ENCODE measurements at regions not wholly inside any gene's neighbourhood (a gene's known extent, or its start where the extent isn't known, plus 50 kb on each side); places are given as distances from the start of the nearest gene placed in this dataset.

- no peak for DNase-seq (ENCODE audit: extremely low spot score, unreplicated experiment)
- no peaks in the 10 kb centered on the region for H3K36me3 Mint-ChIP-seq (ENCODE audit: unreplicated experiment)
- no peak for TF ChIP-seq CTCF (IDR thresholded peaks at IDR 0.05)
- peaks cover 4% of the 10 kb centered on the region for H3K9me3 Mint-ChIP-seq (ENCODE audit: unreplicated experiment)
- H3K27ac Mint-ChIP-seq (ENCODE audit: unreplicated experiment) = no peak overlapping the region
- H3K4me3 Mint-ChIP-seq (ENCODE audit: unreplicated experiment) = no peak overlapping the region
- no peaks in the 10 kb centered on the region for H3K27me3 Mint-ChIP-seq (ENCODE audit: unreplicated experiment)
- H3K4me1 Mint-ChIP-seq (ENCODE audit: unreplicated experiment) = no peaks in the 10 kb centered on the region
Observed at GRCh38 chr4:43837604-43838003, 611.0 kb downstream of the KCTD8 start.

GRCh38 chr4:43842594-43842993, 606.0 kb downstream of the KCTD8 start:
- Mint-ChIP-seq H3K36me3 (ENCODE audit: unreplicated experiment) (no peaks in the 10 kb centered on the region), H3K27me3 (ENCODE audit: unreplicated experiment) (no peaks in the 10 kb centered on the region), H3K4me1 (ENCODE audit: unreplicated experiment) (no peaks in the 10 kb centered on the region), H3K27ac (ENCODE audit: unreplicated experiment) (no peak overlapping the region), H3K4me3 (ENCODE audit: unreplicated experiment) (no peak overlapping the region), H3K9me3 (ENCODE audit: unreplicated experiment) (no peaks in the 10 kb centered on the region)
- TF ChIP-seq CTCF (IDR thresholded peaks at IDR 0.05) = no peak
- no peak for DNase-seq (ENCODE audit: extremely low spot score, unreplicated experiment)

- TF ChIP-seq CTCF (IDR thresholded peaks at IDR 0.05) = peak; percentile 10
- H3K4me1 Mint-ChIP-seq (ENCODE audit: unreplicated experiment) = no peaks in the 10 kb centered on the region
- no peak overlapping the region for H3K4me3 Mint-ChIP-seq (ENCODE audit: unreplicated experiment)
- no peaks in the 10 kb centered on the region for H3K36me3 Mint-ChIP-seq (ENCODE audit: unreplicated experiment)
- H3K27me3 Mint-ChIP-seq (ENCODE audit: unreplicated experiment) = no peaks in the 10 kb centered on the region
- no peak for DNase-seq (ENCODE audit: extremely low spot score, unreplicated experiment)
- H3K9me3 Mint-ChIP-seq (ENCODE audit: unreplicated experiment) = no peaks in the 10 kb centered on the region
- no peak overlapping the region for H3K27ac Mint-ChIP-seq (ENCODE audit: unreplicated experiment)
Observed at GRCh38 chr4:43843501-43843900, 605.1 kb downstream of the KCTD8 start.

- no peaks in the 10 kb centered on the region for H3K36me3 Mint-ChIP-seq (ENCODE audit: unreplicated experiment)
- TF ChIP-seq CTCF (IDR thresholded peaks at IDR 0.05) = no peak
- no peak for DNase-seq (ENCODE audit: extremely low spot score, unreplicated experiment)
- no peak overlapping the region for H3K4me3 Mint-ChIP-seq (ENCODE audit: unreplicated experiment)
- H3K4me1 Mint-ChIP-seq (ENCODE audit: unreplicated experiment) = no peaks in the 10 kb centered on the region
- H3K9me3 Mint-ChIP-seq (ENCODE audit: unreplicated experiment) = peaks cover under 1% of the 10 kb centered on the region
- H3K27ac Mint-ChIP-seq (ENCODE audit: unreplicated experiment) = no peak overlapping the region
- no peaks in the 10 kb centered on the region for H3K27me3 Mint-ChIP-seq (ENCODE audit: unreplicated experiment)
Observed at GRCh38 chr4:43846111-43846587, 602.5 kb downstream of the KCTD8 start.

GRCh38 chr4:43853565-43854264, 594.9 kb downstream of the KCTD8 start:
- no peak for DNase-seq (ENCODE audit: extremely low spot score, unreplicated experiment)
- no peaks in the 10 kb centered on the region for H3K4me1 Mint-ChIP-seq (ENCODE audit: unreplicated experiment)
- TF ChIP-seq CTCF (IDR thresholded peaks at IDR 0.05) = no peak

More at GRCh38 chr4:43853565-43854264, 594.9 kb downstream of the KCTD8 start:
- Mint-ChIP-seq H3K4me3 (ENCODE audit: unreplicated experiment) (no peak overlapping the region), H3K9me3 (ENCODE audit: unreplicated experiment) (peaks cover 10% of the 10 kb centered on the region), H3K27me3 (ENCODE audit: unreplicated experiment) (no peaks in the 10 kb centered on the region), H3K27ac (ENCODE audit: unreplicated experiment) (no peak overlapping the region), H3K36me3 (ENCODE audit: unreplicated experiment) (no peaks in the 10 kb centered on the region)
